ENCODE measurements at regions not wholly inside any gene's neighbourhood (a gene's known extent, or its start where the extent isn't known, plus 50 kb on each side); places are given as distances from the start of the nearest gene placed in this dataset.

- Mint-ChIP-seq H3K4me1 (ENCODE audit: low read depth) (no peaks in the 10 kb centered on the region), H3K9me3 (no peaks in the 10 kb centered on the region), H3K27me3 (ENCODE audit: low read depth) (no peaks in the 10 kb centered on the region), H3K4me3 (no peak overlapping the region), H3K36me3 (ENCODE audit: low read depth) (no peaks in the 10 kb centered on the region), H3K27ac (no peak overlapping the region)
Measured at GRCh38 chr20:51265361-51265760, 242.5 kb upstream of the KCNG1 start.

GRCh38 chr20:51262240-51262639 is 239.3 kb upstream of the KCNG1 start:
- Mint-ChIP-seq H3K4me3 (no peak overlapping the region), H3K27me3 (ENCODE audit: low read depth) (peaks cover 7% of the 10 kb centered on the region), H3K27ac (no peak overlapping the region), H3K36me3 (ENCODE audit: low read depth) (no peaks in the 10 kb centered on the region), H3K4me1 (ENCODE audit: low read depth) (no peaks in the 10 kb centered on the region), H3K9me3 (no peaks in the 10 kb centered on the region)

- no peak overlapping the region for H3K4me3 Mint-ChIP-seq
- H3K4me1 Mint-ChIP-seq (ENCODE audit: low read depth): no peaks in the 10 kb centered on the region
- H3K27me3 Mint-ChIP-seq (ENCODE audit: low read depth): peaks cover 12% of the 10 kb centered on the region
- no peaks in the 10 kb centered on the region for H3K36me3 Mint-ChIP-seq (ENCODE audit: low read depth)
- no peaks in the 10 kb centered on the region for H3K9me3 Mint-ChIP-seq
- H3K27ac Mint-ChIP-seq: no peak overlapping the region
Measured at GRCh38 chr20:51259455-51259854, 236.5 kb upstream of the KCNG1 start.

- Mint-ChIP-seq H3K4me3 (no peak overlapping the region), H3K27me3 (ENCODE audit: low read depth) (peaks cover 13% of the 10 kb centered on the region), H3K9me3 (no peaks in the 10 kb centered on the region), H3K4me1 (ENCODE audit: low read depth) (no peaks in the 10 kb centered on the region), H3K36me3 (ENCODE audit: low read depth) (no peaks in the 10 kb centered on the region), H3K27ac (no peak overlapping the region)
Measured at GRCh38 chr20:51258582-51259165, 235.8 kb upstream of the KCNG1 start.

GRCh38 chr20:51255417-51255816 is 232.5 kb upstream of the KCNG1 start:
- Mint-ChIP-seq H3K27me3 (ENCODE audit: low read depth) (peaks cover 15% of the 10 kb centered on the region), H3K27ac (no peak overlapping the region), H3K4me1 (ENCODE audit: low read depth) (no peaks in the 10 kb centered on the region), H3K4me3 (no peak overlapping the region), H3K9me3 (no peaks in the 10 kb centered on the region), H3K36me3 (ENCODE audit: low read depth) (no peaks in the 10 kb centered on the region)

- Mint-ChIP-seq H3K36me3 (ENCODE audit: low read depth) (no peaks in the 10 kb centered on the region), H3K9me3 (no peaks in the 10 kb centered on the region), H3K4me3 (no peak overlapping the region), H3K27ac (no peak overlapping the region), H3K4me1 (ENCODE audit: low read depth) (no peaks in the 10 kb centered on the region), H3K27me3 (ENCODE audit: low read depth) (peaks cover 13% of the 10 kb centered on the region)
Measured at GRCh38 chr20:51253280-51253679, 230.4 kb upstream of the KCNG1 start.

- peaks cover 8% of the 10 kb centered on the region for H3K27me3 Mint-ChIP-seq (ENCODE audit: low read depth)
- no peak overlapping the region for H3K27ac Mint-ChIP-seq
- no peaks in the 10 kb centered on the region for H3K9me3 Mint-ChIP-seq
- no peaks in the 10 kb centered on the region for H3K36me3 Mint-ChIP-seq (ENCODE audit: low read depth)
- no peak overlapping the region for H3K4me3 Mint-ChIP-seq
- no peaks in the 10 kb centered on the region for H3K4me1 Mint-ChIP-seq (ENCODE audit: low read depth)
Measured at GRCh38 chr20:51249781-51250180, 226.9 kb upstream of the KCNG1 start.

DNA sequence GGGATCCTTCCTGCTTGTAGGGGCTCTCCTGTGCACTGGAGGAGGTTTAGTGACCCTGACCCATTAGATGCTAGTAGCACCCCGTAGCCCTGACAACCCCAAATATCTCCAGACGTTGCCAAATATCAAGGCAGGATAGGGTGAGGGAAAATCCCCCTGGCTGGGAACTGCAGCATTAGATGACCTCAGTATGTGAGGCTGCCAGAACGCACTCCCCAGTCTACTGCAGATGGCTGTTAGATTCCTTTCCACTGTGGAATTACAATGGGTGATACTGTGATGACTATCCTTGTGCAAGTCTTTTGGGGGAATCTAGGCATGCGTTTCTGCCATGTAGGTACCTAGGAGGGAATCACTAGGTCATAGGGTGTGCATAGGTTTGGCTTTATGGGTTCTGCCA is 226.3 kb upstream of the KCNG1 start:
- no peaks in the 10 kb centered on the region for H3K4me1 Mint-ChIP-seq (ENCODE audit: low read depth)
- H3K9me3 Mint-ChIP-seq: no peaks in the 10 kb centered on the region
- no peak overlapping the region for H3K4me3 Mint-ChIP-seq
- peaks cover 8% of the 10 kb centered on the region for H3K27me3 Mint-ChIP-seq (ENCODE audit: low read depth)
- no peak overlapping the region for H3K27ac Mint-ChIP-seq
- H3K36me3 Mint-ChIP-seq (ENCODE audit: low read depth): no peaks in the 10 kb centered on the region

GRCh38 chr20:51244466-51244865 is 221.6 kb upstream of the KCNG1 start:
- peaks cover 10% of the 10 kb centered on the region for H3K27me3 Mint-ChIP-seq (ENCODE audit: low read depth)
- H3K4me3 Mint-ChIP-seq: no peak overlapping the region
- peaks cover 5% of the 10 kb centered on the region for H3K9me3 Mint-ChIP-seq
- H3K36me3 Mint-ChIP-seq (ENCODE audit: low read depth): no peaks in the 10 kb centered on the region
- H3K27ac Mint-ChIP-seq: no peak overlapping the region
- no peaks in the 10 kb centered on the region for H3K4me1 Mint-ChIP-seq (ENCODE audit: low read depth)

DNA sequence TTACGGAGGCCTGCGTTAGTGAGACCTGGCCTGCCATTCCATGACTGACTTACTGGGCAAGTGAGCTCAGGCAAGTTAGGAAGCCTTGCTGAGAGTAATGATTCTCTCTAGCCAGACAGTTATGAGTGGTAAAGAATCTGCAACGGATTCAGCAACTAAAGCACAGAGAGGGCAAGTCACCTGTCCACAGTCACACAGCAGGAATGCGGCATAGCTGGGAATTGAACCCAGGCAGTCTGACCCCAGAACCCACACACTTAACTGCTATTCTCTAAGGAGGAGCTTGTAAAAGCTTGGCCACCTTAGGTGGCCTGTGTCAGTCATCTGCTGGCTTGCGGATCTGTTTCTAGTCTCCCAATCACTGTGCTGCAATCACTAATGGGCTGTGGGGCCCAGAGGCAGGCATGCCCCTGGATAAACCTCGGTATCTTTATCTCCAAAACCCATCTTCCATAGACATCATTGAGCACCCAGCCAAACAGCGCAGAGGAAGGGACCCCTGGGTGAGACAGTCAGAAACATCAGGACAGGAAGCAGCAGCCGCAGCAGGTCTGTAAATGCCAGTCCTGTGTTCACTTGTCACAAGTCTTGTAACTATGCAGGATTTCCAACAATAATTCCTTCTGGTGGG is 215.9 kb upstream of the KCNG1 start:
- Mint-ChIP-seq H3K36me3 (ENCODE audit: low read depth) (no peaks in the 10 kb centered on the region), H3K4me1 (ENCODE audit: low read depth) (no peaks in the 10 kb centered on the region), H3K27me3 (ENCODE audit: low read depth) (peaks cover 16% of the 10 kb centered on the region), H3K27ac (no peak overlapping the region), H3K9me3 (peaks cover 5% of the 10 kb centered on the region), H3K4me3 (no peak overlapping the region)

- Mint-ChIP-seq H3K36me3 (ENCODE audit: low read depth) (no peaks in the 10 kb centered on the region), H3K4me1 (ENCODE audit: low read depth) (no peaks in the 10 kb centered on the region), H3K4me3 (no peak overlapping the region)
Measured at GRCh38 chr20:51237791-51238190, 214.9 kb upstream of the KCNG1 start.

GRCh38 chr20:51237278-51237677 is 214.4 kb upstream of the KCNG1 start:
- H3K9me3 Mint-ChIP-seq: peaks cover 4% of the 10 kb centered on the region

More at GRCh38 chr20:51237791-51238190, 214.9 kb upstream of the KCNG1 start:
- Mint-ChIP-seq H3K27ac (no peak overlapping the region), H3K9me3 (peaks cover 5% of the 10 kb centered on the region), H3K27me3 (ENCODE audit: low read depth) (peaks cover 16% of the 10 kb centered on the region)

DNA sequence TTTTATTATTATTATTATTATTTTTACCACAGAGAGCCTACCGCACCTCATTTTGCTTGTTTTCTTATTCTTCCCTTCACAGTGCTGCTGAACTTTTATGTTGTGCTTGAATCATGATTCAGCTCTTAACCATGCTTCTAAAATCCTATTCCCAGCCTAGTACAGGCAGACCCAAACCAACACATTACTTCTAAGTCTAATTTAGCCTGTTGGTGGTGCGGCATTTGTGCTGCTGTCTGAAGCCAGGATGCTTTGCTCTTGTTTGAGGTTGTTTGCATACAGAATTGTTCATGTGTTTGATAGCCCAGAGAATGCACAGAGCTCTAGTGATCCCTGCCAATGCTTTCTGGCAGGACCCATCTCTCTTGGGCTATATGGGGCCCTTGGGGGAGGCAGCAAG is 213.5 kb upstream of the KCNG1 start:
- no peaks in the 10 kb centered on the region for H3K36me3 Mint-ChIP-seq (ENCODE audit: low read depth)
- H3K27me3 Mint-ChIP-seq (ENCODE audit: low read depth): peaks cover 18% of the 10 kb centered on the region
- H3K4me1 Mint-ChIP-seq (ENCODE audit: low read depth): no peaks in the 10 kb centered on the region
- H3K4me3 Mint-ChIP-seq: no peak overlapping the region
- no peak overlapping the region for H3K27ac Mint-ChIP-seq
- no peaks in the 10 kb centered on the region for H3K9me3 Mint-ChIP-seq

More at GRCh38 chr20:51237278-51237677, 214.4 kb upstream of the KCNG1 start:
- Mint-ChIP-seq H3K36me3 (ENCODE audit: low read depth) (no peaks in the 10 kb centered on the region), H3K27me3 (ENCODE audit: low read depth) (peaks cover 16% of the 10 kb centered on the region), H3K4me1 (ENCODE audit: low read depth) (no peaks in the 10 kb centered on the region), H3K27ac (no peak overlapping the region), H3K4me3 (no peak overlapping the region)

GRCh38 chr20:51233345-51233744 is 210.4 kb upstream of the KCNG1 start:
- H3K27me3 Mint-ChIP-seq (ENCODE audit: low read depth): peaks cover 14% of the 10 kb centered on the region
- H3K27ac Mint-ChIP-seq: no peak overlapping the region
- no peaks in the 10 kb centered on the region for H3K9me3 Mint-ChIP-seq
- H3K4me3 Mint-ChIP-seq: no peak overlapping the region
- H3K36me3 Mint-ChIP-seq (ENCODE audit: low read depth): no peaks in the 10 kb centered on the region
- no peaks in the 10 kb centered on the region for H3K4me1 Mint-ChIP-seq (ENCODE audit: low read depth)

DNA sequence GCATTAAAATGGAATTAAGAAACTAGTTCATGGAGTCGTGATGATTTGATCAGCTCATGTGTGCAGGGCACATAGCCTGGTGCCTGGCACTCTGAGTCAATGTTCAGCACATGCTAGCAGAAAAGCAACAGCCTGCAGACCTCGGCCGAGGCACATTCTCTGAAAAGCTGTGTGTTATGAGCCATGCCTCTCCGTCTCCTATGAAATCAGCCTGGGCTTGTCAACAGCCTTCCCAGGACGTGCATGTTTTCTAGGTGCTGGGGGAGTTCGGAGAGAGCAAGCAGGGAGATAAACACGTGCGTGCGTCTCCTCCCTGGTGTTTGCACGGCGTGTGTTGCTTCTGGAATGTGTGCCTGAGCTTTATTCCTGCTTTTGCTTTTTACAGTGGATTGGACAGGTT is 207.8 kb upstream of the KCNG1 start:
- H3K27ac Mint-ChIP-seq: no peak overlapping the region
- H3K4me1 Mint-ChIP-seq (ENCODE audit: low read depth): no peaks in the 10 kb centered on the region
- H3K36me3 Mint-ChIP-seq (ENCODE audit: low read depth): no peaks in the 10 kb centered on the region
- no peaks in the 10 kb centered on the region for H3K9me3 Mint-ChIP-seq
- no peak overlapping the region for H3K4me3 Mint-ChIP-seq
- peaks cover 11% of the 10 kb centered on the region for H3K27me3 Mint-ChIP-seq (ENCODE audit: low read depth)

All from T-helper 1 cell treated with Interleukin-12 subunit alpha and Interleukin-12 subunit beta and Interleukin-4 antibody, amounts not matched to agents 30 μg/mL and 1 μg/mL, for 36 hours (primary cell).